ENCODE measurements at regions not wholly inside any gene's neighbourhood (a gene's known extent, or its start where the extent isn't known, plus 50 kb on each side); places are given as distances from the start of the nearest gene placed in this dataset.

DNA sequence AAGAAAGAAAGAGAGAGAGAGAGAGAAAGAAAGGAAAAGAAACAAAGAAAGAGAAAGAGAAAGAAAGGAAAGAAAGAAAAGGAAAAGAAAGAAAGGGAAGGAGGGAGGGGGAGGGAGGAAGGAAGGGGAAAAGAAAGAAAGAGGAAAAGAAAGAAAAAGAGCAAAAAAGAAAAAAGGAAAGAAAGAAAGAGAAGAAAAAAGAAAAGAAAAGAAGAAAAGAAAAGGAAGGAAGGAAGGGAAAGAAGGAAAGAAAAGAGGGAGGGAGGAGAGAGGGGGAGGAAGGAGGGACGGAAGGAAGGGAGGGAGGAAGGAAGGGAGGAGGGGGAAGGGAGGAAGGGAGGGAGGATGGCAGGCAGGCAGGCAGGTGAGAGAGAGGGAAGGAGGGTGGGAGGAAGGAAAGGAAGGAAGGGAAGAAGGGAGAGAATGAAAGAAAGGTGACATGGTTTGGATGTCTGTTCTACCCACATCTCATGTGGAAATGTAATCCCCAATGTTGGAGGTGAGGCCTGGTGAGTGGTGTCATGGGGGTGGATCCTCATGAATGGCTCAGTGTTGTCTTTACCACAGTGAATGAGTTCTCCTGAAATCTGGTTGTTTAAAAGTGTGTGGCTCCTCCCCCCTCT is 83.0 kb upstream of the DCLK2 start (continued):
- TF ChIP-seq, protein P1, sequence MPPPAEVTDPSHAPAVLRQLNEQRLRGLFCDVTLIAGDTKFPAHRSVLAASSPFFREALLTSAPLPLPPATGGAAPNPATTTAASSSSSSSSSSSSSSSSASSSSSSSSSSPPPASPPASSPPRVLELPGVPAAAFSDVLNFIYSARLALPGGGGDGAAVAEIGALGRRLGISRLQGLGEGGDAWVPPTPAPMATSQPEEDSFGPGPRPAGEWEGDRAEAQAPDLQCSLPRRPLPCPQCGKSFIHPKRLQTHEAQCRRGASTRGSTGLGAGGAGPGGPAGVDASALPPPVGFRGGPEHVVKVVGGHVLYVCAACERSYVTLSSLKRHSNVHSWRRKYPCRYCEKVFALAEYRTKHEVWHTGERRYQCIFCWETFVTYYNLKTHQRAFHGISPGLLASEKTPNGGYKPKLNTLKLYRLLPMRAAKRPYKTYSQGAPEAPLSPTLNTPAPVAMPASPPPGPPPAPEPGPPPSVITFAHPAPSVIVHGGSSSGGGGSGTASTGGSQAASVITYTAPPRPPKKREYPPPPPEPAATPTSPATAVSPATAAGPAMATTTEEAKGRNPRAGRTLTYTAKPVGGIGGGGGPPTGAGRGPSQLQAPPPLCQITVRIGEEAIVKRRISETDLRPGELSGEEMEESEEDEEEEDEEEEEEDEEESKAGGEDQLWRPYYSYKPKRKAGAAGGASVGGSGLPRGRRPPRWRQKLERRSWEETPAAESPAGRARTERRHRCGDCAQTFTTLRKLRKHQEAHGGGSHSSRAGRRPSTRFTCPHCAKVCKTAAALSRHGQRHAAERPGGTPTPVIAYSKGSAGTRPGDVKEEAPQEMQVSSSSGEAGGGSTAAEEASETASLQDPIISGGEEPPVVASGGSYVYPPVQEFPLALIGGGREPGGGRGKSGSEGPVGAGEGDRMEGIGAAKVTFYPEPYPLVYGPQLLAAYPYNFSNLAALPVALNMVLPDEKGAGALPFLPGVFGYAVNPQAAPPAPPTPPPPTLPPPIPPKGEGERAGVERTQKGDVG (CRISPR knock-in tag; IDR thresholded peaks at IDR 0.05) = no peak

DNA sequence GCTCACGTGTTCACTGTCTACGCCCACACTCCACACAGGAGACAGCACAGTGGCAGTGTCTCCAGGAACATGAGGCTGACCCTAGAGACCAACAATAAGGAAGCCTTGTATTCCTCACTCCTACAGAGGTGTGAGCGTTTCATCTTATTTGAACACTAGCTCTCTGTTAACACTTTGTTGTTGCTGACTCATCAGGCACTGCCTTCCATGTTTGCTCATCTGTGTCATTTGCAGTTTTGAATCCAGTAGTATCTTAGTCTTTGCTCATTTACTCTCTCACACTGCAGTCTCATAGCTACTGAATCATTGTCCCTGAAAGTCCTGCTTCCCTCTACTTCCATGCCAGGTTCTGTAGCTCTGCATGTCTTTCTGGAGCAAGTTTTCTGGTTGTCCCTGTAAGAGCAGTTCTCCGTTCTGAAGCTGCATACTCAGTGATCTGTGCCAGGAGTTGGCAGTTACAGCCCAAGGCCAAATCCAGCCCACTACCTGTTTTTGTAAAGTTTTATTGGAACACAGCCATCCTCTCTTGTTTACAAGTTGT is 80.3 kb upstream of the DCLK2 start:
- Histone ChIP-seq H3K36me3 (ENCODE audit: control insufficient read depth in 2 of 2, insufficient read depth in 2 of 2, low read length in 1 of 2) (no peaks in the 10 kb centered on the region), H2AFZ (ENCODE audit: control insufficient read depth, low read depth, low read length) (no peak overlapping the region; the same call in 1 of the 2 replicates), H3K4me3 (no peak overlapping the region), H3K9ac (ENCODE audit: control insufficient read depth, insufficient read depth, low read length) (no peak overlapping the region), H4K20me1 (ENCODE audit: control insufficient read depth, insufficient read depth) (no peaks in the 10 kb centered on the region), H3K4me2 (ENCODE audit: control insufficient read depth, insufficient read depth) (no peak overlapping the region), H3K9me3 (replicated peaks; ENCODE audit: control insufficient read depth, insufficient read depth, low read length) (no peaks in the 10 kb centered on the region), H3K27ac (ENCODE audit: control insufficient read depth, insufficient read depth) (no peak overlapping the region), H3K79me2 (ENCODE audit: control insufficient read depth, insufficient read depth, low read length) (no peaks in the 10 kb centered on the region), H3K27me3 (replicated peaks in 1 of 2; ENCODE audit: control insufficient read depth in 2 of 2, insufficient read depth in 2 of 2, low read length in 1 of 2) (no peaks in the 10 kb centered on the region), H3K4me1 (ENCODE audit: control insufficient read depth, insufficient read depth, low read length) (no peaks in the 10 kb centered on the region)
- ChIA-PET SMC1A (ENCODE audit: uncharacterized antibody, unreplicated experiment) (interaction anchor here (1.0 to 1.1 kb wide), 2 partner anchors 10 to 245 kb away, joined by 3 to 5 read pairs; no protein-coding TSS in a partner anchor), CTCF (interaction anchor here (0.7 to 1.9 kb wide), 9 partner anchors 9 to 247 kb away, joined by 3 to 12 read pairs (median 3); no protein-coding TSS in a partner anchor), RAD21 (ENCODE audit: unreplicated experiment) (no interaction called here), POLR2A (interaction anchor here (0.5 kb wide), 1 partner anchor 833 kb away, joined by 3 read pairs; no protein-coding TSS in a partner anchor)
- in situ Hi-C loops (cut with MboI) (no loop called here), intact Hi-C loops (cut with micrococcal nuclease; ENCODE audit: unreplicated experiment) (no loop called here)
- 39% methylated on average over 4 of the region's 4 CpGs for WGBS (ENCODE audit: insufficient coverage, insufficient replicate concordance, low lambda C conversion rate, missing lambda C conversion rate)
- DNase-seq (ENCODE audit: low read depth, low spot score) = no peak
- no TSS peak for BruUV-seq (replicated peaks)
- peak; percentile 64 for ATAC-seq
- FAIRE-seq = peak; percentile 31
- TF ChIP-seq JUND (IDR thresholded peaks at IDR 0.05; ENCODE audit: low read depth, low read length) = no peak
- TF ChIP-seq, protein P2, sequence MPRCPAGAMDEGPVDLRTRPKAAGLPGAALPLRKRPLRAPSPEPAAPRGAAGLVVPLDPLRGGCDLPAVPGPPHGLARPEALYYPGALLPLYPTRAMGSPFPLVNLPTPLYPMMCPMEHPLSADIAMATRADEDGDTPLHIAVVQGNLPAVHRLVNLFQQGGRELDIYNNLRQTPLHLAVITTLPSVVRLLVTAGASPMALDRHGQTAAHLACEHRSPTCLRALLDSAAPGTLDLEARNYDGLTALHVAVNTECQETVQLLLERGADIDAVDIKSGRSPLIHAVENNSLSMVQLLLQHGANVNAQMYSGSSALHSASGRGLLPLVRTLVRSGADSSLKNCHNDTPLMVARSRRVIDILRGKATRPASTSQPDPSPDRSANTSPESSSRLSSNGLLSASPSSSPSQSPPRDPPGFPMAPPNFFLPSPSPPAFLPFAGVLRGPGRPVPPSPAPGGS (IDR thresholded peaks at IDR 0.05; ENCODE audit: borderline replicate concordance, insufficient read depth, low read depth, low read length, poor library complexity, severe bottlenecking) = peak; percentile 27

Measured in GM12878 (cell line).